ENCODE measurements at regions not wholly inside any gene's neighbourhood (a gene's known extent, or its start where the extent isn't known, plus 50 kb on each side); places are given as distances from the start of the nearest gene placed in this dataset.

GRCh38 chr2:219848882-219849281, 221.5 kb downstream of the SLC4A3 start:
- H4K20me1 ChIP-seq (ENCODE audit: insufficient read depth), result no peaks in the 10 kb centered on the region
- H3K4me2 ChIP-seq (ENCODE audit: unreplicated experiment), result no peak overlapping the region
- H3K27me3 ChIP-seq (replicated peaks; ENCODE audit: insufficient read depth), result peaks cover 29% of the 10 kb centered on the region; the same call in 1 of the 2 replicates
- no peak for TF ChIP-seq EZH2 (IDR thresholded peaks at IDR 0.05; ENCODE audit: insufficient read depth, poor library complexity, severe bottlenecking)
- no peaks in the 10 kb centered on the region for H3K9me3 ChIP-seq (ENCODE audit: low read depth)
- DNase-seq, result no peak
- H3K9me2 ChIP-seq (ENCODE audit: insufficient read depth), result no peaks in the 10 kb centered on the region
- H3K4me3 ChIP-seq, result no peak overlapping the region
- H2AFZ ChIP-seq, result no peak overlapping the region
- H3K4me1 ChIP-seq (ENCODE audit: insufficient read depth), result peaks cover 4% of the 10 kb centered on the region
- in situ Hi-C loops (cut with MboI), result no loop called here
- H3K79me2 ChIP-seq (ENCODE audit: insufficient read depth), result no peaks in the 10 kb centered on the region
- no peaks in the 10 kb centered on the region for H3K36me3 ChIP-seq (ENCODE audit: low read depth)
- no peak overlapping the region for H3K9ac ChIP-seq
- WGBS, 2 experiments (ENCODE audit: low coverage in 1 of 2, low lambda C conversion rate in 2 of 2, missing lambda C conversion rate in 2 of 2), result 39 to 45% methylated on average over 3 of the region's 3 CpGs
- H3F3A ChIP-seq (ENCODE audit: insufficient read depth), result no peaks in the 10 kb centered on the region
- H3K27ac ChIP-seq, result no peak overlapping the region

- Histone ChIP-seq H3K36me3 (ENCODE audit: low read depth) (no peaks in the 10 kb centered on the region), H3K9ac (no peak overlapping the region), H2AFZ (no peak overlapping the region), H3K27me3 (replicated peaks; ENCODE audit: insufficient read depth) (peaks cover 27% of the 10 kb centered on the region; the same call in 1 of the 2 replicates), H3K79me2 (ENCODE audit: insufficient read depth) (no peaks in the 10 kb centered on the region), H3K4me1 (ENCODE audit: insufficient read depth) (peaks cover 4% of the 10 kb centered on the region), H4K20me1 (ENCODE audit: insufficient read depth) (no peaks in the 10 kb centered on the region), H3F3A (ENCODE audit: insufficient read depth) (no peaks in the 10 kb centered on the region), H3K27ac (no peak overlapping the region), H3K9me3 (ENCODE audit: low read depth) (no peaks in the 10 kb centered on the region), H3K4me3 (no peak overlapping the region), H3K4me2 (ENCODE audit: unreplicated experiment) (no peak overlapping the region), H3K9me2 (ENCODE audit: insufficient read depth) (no peaks in the 10 kb centered on the region)
- in situ Hi-C loops (cut with MboI), result no loop called here
- DNase-seq, result no peak
- 29% methylated on average over 6 of the region's 6 CpGs for WGBS, 2 experiments (ENCODE audit: low coverage in 1 of 2, low lambda C conversion rate in 2 of 2, missing lambda C conversion rate in 2 of 2)
- TF ChIP-seq EZH2phosphoT487 (IDR thresholded peaks at IDR 0.05; ENCODE audit: insufficient read depth, low read depth), result no peak
Measured at GRCh38 chr2:219851169-219851568, 223.7 kb downstream of the SLC4A3 start.

DNA sequence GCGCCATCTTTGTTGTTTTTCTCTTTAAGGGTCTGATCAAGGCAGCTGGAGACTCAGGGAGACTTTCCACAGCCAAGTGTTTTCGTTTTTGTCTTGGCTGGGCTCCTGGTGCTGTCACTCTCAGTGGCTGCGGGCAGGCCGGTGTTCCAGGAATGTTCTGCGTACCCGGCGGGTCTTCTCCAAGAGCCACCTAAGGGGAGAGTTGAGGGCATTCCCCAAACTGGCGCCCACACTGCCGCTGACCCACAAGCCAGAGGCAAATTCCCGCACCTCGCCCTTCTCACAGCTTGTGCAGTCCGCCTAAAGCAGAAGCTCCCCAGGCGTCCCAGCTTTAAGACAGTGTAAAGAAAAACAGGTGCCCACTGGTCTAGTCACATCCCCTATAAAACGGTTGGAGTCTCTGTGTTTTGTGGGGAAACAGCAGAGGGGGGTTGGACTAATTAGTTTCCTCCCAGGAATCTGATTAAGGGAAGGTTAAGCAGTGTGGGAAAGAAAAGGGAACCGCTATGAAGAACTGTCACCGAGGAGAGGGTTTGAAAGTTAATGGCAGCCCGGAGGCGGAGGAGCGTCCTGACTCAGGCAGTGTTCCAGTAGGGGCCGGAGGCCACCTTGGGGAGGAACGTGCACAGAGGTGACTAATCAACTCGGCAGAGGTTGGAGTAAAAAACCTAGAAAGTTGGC, 224.5 kb downstream of the SLC4A3 start:
- peaks cover 27% of the 10 kb centered on the region; the same call in 1 of the 2 replicates for H3K27me3 ChIP-seq (replicated peaks; ENCODE audit: insufficient read depth)
- TF ChIP-seq EZH2 (IDR thresholded peaks at IDR 0.05; ENCODE audit: insufficient read depth, poor library complexity, severe bottlenecking) (no peak), EZH2phosphoT487 (IDR thresholded peaks at IDR 0.05; ENCODE audit: insufficient read depth, low read depth) (no peak)
- H3K4me1 ChIP-seq (ENCODE audit: insufficient read depth), result peaks cover 4% of the 10 kb centered on the region
- no peaks in the 10 kb centered on the region for H3F3A ChIP-seq (ENCODE audit: insufficient read depth)
- no peaks in the 10 kb centered on the region for H3K9me2 ChIP-seq (ENCODE audit: insufficient read depth)
- H2AFZ ChIP-seq, result peak overlapping the region; percentile 53; the same call in 1 of the 2 replicates
- peak; percentile 59 for DNase-seq
- H3K4me3 ChIP-seq, result peak overlapping the region; percentile 51
- no peaks in the 10 kb centered on the region for H3K36me3 ChIP-seq (ENCODE audit: low read depth)
- H3K79me2 ChIP-seq (ENCODE audit: insufficient read depth), result no peaks in the 10 kb centered on the region
- no peaks in the 10 kb centered on the region for H4K20me1 ChIP-seq (ENCODE audit: insufficient read depth)
- no peaks in the 10 kb centered on the region for H3K9me3 ChIP-seq (ENCODE audit: low read depth)
- no peak overlapping the region for H3K4me2 ChIP-seq (ENCODE audit: unreplicated experiment)
- no peak overlapping the region for H3K27ac ChIP-seq
- no peak overlapping the region for H3K9ac ChIP-seq
- in situ Hi-C loops (cut with MboI), result no loop called here
- 2 to 3% methylated on average over 22 of the region's 22 CpGs for WGBS, 2 experiments (ENCODE audit: low coverage in 1 of 2, low lambda C conversion rate in 2 of 2, missing lambda C conversion rate in 2 of 2)

DNA sequence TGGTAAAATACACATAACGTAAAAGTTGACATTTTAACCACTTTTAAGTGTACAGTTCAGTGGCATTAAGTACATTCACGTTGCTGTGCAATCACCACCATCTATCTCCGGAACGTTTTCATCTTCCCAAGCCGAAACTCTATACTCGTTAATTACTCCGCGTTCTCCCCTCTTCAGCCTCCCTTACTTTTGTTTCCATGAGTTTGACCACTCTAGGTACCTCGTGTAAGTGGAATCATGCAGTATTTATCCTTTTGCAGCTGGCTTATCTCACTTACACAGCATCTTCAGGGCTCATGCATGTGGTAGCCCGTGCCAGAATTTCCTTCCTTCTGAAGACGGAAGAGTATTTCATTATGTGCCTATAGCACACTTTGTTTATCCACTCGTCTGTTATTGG, 225.2 kb downstream of the SLC4A3 start:
- Histone ChIP-seq H3K4me3 (no peak overlapping the region), H3K9me2 (ENCODE audit: insufficient read depth) (no peaks in the 10 kb centered on the region), H3K4me2 (ENCODE audit: unreplicated experiment) (no peak overlapping the region), H3F3A (ENCODE audit: insufficient read depth) (no peaks in the 10 kb centered on the region), H2AFZ (no peak overlapping the region), H3K4me1 (ENCODE audit: insufficient read depth) (peaks cover 4% of the 10 kb centered on the region), H3K27me3 (replicated peaks; ENCODE audit: insufficient read depth) (peaks cover 27% of the 10 kb centered on the region; the same call in 1 of the 2 replicates), H3K79me2 (ENCODE audit: insufficient read depth) (no peaks in the 10 kb centered on the region), H3K9ac (no peak overlapping the region), H3K27ac (no peak overlapping the region), H4K20me1 (ENCODE audit: insufficient read depth) (no peaks in the 10 kb centered on the region), H3K36me3 (ENCODE audit: low read depth) (no peaks in the 10 kb centered on the region), H3K9me3 (ENCODE audit: low read depth) (no peaks in the 10 kb centered on the region)
- in situ Hi-C loops (cut with MboI), result no loop called here
- DNase-seq, result no peak
- 68 to 70% methylated on average over 12 of the region's 12 CpGs for WGBS, 2 experiments (ENCODE audit: low coverage in 1 of 2, low lambda C conversion rate in 2 of 2, missing lambda C conversion rate in 2 of 2)
- no peak for TF ChIP-seq EZH2phosphoT487 (IDR thresholded peaks at IDR 0.05; ENCODE audit: insufficient read depth, low read depth)
- TF ChIP-seq EZH2 (IDR thresholded peaks at IDR 0.05; ENCODE audit: insufficient read depth, poor library complexity, severe bottlenecking), result no peak
